ENCODE measurements at regions not wholly inside any gene's neighbourhood (a gene's known extent, or its start where the extent isn't known, plus 50 kb on each side); places are given as distances from the start of the nearest gene placed in this dataset.

DNA sequence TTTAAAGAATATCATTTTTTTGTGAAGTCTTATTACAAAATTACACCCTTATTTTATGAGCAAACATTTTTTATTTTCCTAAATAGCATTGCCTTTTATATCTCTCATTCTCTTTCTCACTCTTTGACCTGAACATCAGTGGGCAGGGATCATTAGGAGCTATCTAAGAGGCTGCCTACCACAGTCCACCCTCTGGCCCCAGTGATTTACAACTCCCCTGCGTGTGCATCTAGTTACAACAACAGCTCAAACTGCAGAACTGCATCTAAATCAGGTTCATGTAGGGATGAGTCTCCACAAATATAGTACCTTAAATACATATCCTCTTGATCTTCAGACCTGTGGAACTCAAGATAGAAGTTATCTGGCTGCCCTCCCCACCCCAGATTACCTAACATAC lies 172.4 kb upstream of the CXCR4 start:
- WGBS (ENCODE audit: insufficient coverage, low coverage, missing lambda C conversion rate): 0% methylated on average over 1 of the region's 1 CpG
- ATAC-seq (no peak), DNase-seq (ENCODE audit: extremely low read depth in 1 of 4, low spot score in 3 of 4) (no peak), FAIRE-seq (peak; percentile 23)
- Histone ChIP-seq H3K4me3 (no peak overlapping the region), H3K4me2 (ENCODE audit: insufficient read depth, low read length) (no peak overlapping the region), H3K79me2 (ENCODE audit: control insufficient read depth, insufficient read depth, low read length) (no peaks in the 10 kb centered on the region), H3K9me1 (ENCODE audit: control insufficient read depth, insufficient read depth, low read length) (no peaks in the 10 kb centered on the region), H2AFZ (ENCODE audit: low read depth, low read length) (no peak overlapping the region), H3K9me3 (replicated peaks; ENCODE audit: control insufficient read depth, insufficient read depth, low read depth, low read length) (no peaks in the 10 kb centered on the region), H3K4me1 (replicated peaks in 1 of 2; ENCODE audit: control insufficient read depth in 2 of 2, insufficient read depth in 2 of 2, low read length in 2 of 2) (no peaks in the 10 kb centered on the region), H3K27me3 (ENCODE audit: control insufficient read depth in 2 of 2, insufficient read depth in 2 of 2, low read length in 2 of 2) (peaks cover 0 to 2% of the 10 kb centered on the region in 2 experiments; a peak in 3 of 5 replicates), H3K36me3 (ENCODE audit: control insufficient read depth, insufficient read depth, low read length) (no peaks in the 10 kb centered on the region), H3K9ac (ENCODE audit: insufficient read depth in 1 of 2, low read depth in 2 of 2, low read length in 2 of 2) (no peak overlapping the region), H4K20me1 (replicated peaks; ENCODE audit: control insufficient read depth, insufficient read depth, low read length) (no peaks in the 10 kb centered on the region; the same call in 1 of the 2 replicates), H3K27ac (ENCODE audit: extremely low read depth, low read depth, low read length) (no peak overlapping the region)
- no TSS peak for BruUV-seq (replicated peaks)
- in situ Hi-C loops (cut with MboI) (no loop called here), intact Hi-C loops (cut with micrococcal nuclease) (no loop called here)
- CTCF ChIA-PET (ENCODE audit: low intra/inter-chr PET ratio): no interaction called here
- POLR2A ChIA-PET: interaction anchor here (0.6 kb wide), 1 partner anchor 32 kb away, joined by 3 read pairs; no protein-coding TSS in a partner anchor
- TF ChIP-seq, protein P1, sequence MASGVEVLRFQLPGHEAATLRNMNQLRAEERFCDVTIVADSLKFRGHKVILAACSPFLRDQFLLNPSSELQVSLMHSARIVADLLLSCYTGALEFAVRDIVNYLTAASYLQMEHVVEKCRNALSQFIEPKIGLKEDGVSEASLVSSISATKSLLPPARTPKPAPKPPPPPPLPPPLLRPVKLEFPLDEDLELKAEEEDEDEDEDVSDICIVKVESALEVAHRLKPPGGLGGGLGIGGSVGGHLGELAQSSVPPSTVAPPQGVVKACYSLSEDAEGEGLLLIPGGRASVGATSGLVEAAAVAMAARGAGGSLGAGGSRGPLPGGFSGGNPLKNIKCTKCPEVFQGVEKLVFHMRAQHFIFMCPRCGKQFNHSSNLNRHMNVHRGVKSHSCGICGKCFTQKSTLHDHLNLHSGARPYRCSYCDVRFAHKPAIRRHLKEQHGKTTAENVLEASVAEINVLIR (CRISPR knock-in tag; IDR thresholded peaks at IDR 0.05): no peak
- TF ChIP-seq ZNF184 (CRISPR knock-in tag; IDR thresholded peaks at IDR 0.05) (no peak), MBD2 (IDR thresholded peaks at IDR 0.05; ENCODE audit: borderline replicate concordance, low read depth) (no peak), ZNF408 (CRISPR knock-in tag; IDR thresholded peaks at IDR 0.05; ENCODE audit: low read depth) (no peak), DDX20 (tag; IDR thresholded peaks at IDR 0.05; ENCODE audit: low read depth) (no peak), TAL1 (IDR thresholded peaks at IDR 0.05) (no peak), NR1H2 (CRISPR knock-in tag; IDR thresholded peaks at IDR 0.05) (no peak), MED1 (CRISPR knock-in tag; IDR thresholded peaks at IDR 0.05; ENCODE audit: borderline replicate concordance) (no peak)
- TF ChIP-seq, protein P2, sequence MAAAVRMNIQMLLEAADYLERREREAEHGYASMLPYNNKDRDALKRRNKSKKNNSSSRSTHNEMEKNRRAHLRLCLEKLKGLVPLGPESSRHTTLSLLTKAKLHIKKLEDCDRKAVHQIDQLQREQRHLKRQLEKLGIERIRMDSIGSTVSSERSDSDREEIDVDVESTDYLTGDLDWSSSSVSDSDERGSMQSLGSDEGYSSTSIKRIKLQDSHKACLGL (CRISPR knock-in tag; IDR thresholded peaks at IDR 0.05; ENCODE audit: borderline replicate concordance, poor library complexity, severe bottlenecking): no peak
- TF ChIP-seq, protein P3, sequence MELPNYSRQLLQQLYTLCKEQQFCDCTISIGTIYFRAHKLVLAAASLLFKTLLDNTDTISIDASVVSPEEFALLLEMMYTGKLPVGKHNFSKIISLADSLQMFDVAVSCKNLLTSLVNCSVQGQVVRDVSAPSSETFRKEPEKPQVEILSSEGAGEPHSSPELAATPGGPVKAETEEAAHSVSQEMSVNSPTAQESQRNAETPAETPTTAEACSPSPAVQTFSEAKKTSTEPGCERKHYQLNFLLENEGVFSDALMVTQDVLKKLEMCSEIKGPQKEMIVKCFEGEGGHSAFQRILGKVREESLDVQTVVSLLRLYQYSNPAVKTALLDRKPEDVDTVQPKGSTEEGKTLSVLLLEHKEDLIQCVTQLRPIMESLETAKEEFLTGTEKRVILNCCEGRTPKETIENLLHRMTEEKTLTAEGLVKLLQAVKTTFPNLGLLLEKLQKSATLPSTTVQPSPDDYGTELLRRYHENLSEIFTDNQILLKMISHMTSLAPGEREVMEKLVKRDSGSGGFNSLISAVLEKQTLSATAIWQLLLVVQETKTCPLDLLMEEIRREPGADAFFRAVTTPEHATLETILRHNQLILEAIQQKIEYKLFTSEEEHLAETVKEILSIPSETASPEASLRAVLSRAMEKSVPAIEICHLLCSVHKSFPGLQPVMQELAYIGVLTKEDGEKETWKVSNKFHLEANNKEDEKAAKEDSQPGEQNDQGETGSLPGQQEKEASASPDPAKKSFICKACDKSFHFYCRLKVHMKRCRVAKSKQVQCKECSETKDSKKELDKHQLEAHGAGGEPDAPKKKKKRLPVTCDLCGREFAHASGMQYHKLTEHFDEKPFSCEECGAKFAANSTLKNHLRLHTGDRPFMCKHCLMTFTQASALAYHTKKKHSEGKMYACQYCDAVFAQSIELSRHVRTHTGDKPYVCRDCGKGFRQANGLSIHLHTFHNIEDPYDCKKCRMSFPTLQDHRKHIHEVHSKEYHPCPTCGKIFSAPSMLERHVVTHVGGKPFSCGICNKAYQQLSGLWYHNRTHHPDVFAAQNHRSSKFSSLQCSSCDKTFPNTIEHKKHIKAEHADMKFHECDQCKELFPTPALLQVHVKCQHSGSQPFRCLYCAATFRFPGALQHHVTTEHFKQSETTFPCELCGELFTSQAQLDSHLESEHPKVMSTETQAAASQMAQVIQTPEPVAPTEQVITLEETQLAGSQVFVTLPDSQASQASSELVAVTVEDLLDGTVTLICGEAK (IDR thresholded peaks at IDR 0.05): no peak
- TF ChIP-seq, protein P3 (CRISPR knock-in tag; IDR thresholded peaks at IDR 0.05): no peak
- TF ChIP-seq, protein P4, sequence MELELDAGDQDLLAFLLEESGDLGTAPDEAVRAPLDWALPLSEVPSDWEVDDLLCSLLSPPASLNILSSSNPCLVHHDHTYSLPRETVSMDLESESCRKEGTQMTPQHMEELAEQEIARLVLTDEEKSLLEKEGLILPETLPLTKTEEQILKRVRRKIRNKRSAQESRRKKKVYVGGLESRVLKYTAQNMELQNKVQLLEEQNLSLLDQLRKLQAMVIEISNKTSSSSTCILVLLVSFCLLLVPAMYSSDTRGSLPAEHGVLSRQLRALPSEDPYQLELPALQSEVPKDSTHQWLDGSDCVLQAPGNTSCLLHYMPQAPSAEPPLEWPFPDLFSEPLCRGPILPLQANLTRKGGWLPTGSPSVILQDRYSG (tag; conservative IDR thresholded peaks at IDR 0.05; ENCODE audit: low read depth): no peak
